GM23338 (cell line): ENCODE measurements at regions not wholly inside any gene's neighbourhood (a gene's known extent, or its start where the extent isn't known, plus 50 kb on each side); places are given as distances from the start of the nearest gene placed in this dataset.

Source experiments
- CREB1 ChIP-seq: fragments of 250-450 bp; sonication (Bioruptor Pico); IDR thresholded peaks from 2 replicates; pipeline ENCODE4 v1.5.0; 2020; ENCODE audit warnings: low read depth, mild to moderate bottlenecking, moderate library complexity
- CTCF ChIP-seq, 2 experiments: fragments of 200-600 bp in 1 of 2; sonication (generic) in 1 of 2; conservative IDR thresholded peaks; 2 replicates each; pipeline versions ENCODE4 v1.5.1 to v1.6.1; 2016 to 2017; ENCODE audit warnings: antibody characterized with exemption in 2 of 2, low read depth in 2 of 2, mild to moderate bottlenecking in 2 of 2, moderate library complexity in 1 of 2
- ETS1 ChIP-seq: IDR thresholded peaks from 2 replicates; pipeline ENCODE4 v1.6.1; 2016; ENCODE audit warnings: antibody characterized with exemption
- EZH2 ChIP-seq: fragments of 200-600 bp; sonication (generic); IDR thresholded peaks from one replicate; pipeline ENCODE4 v1.8.0; 2017; ENCODE audit warnings: antibody characterized with exemption, mild to moderate bottlenecking, low read depth; ENCODE audit not compliant: unreplicated experiment
- EZH2phosphoT487 ChIP-seq: fragments of 200-600 bp; sonication (generic); IDR thresholded peaks from one replicate; pipeline ENCODE4 v1.8.1; 2018; ENCODE audit warnings: antibody characterized with exemption; ENCODE audit not compliant: unreplicated experiment
- JUNB ChIP-seq: IDR thresholded peaks from one replicate; pipeline ENCODE4 v1.6.1; 2016; ENCODE audit warnings: antibody characterized with exemption; ENCODE audit not compliant: unreplicated experiment
- POLR2AphosphoS5 ChIP-seq: IDR thresholded peaks from 2 replicates; pipeline ENCODE4 v1.6.1; 2016; ENCODE audit warnings: antibody characterized with exemption, low read depth
- REST ChIP-seq: IDR thresholded peaks from one replicate; pipeline ENCODE4 v1.6.1; 2018; ENCODE audit warnings: antibody characterized with exemption; ENCODE audit not compliant: unreplicated experiment
- STAT1 ChIP-seq: IDR thresholded peaks from one replicate; pipeline ENCODE4 v1.6.1; 2016; ENCODE audit warnings: antibody characterized with exemption; ENCODE audit not compliant: unreplicated experiment
- ZNF114 ChIP-seq: fragments of 250-450 bp; sonication (Bioruptor Pico); IDR thresholded peaks from 2 replicates; pipeline ENCODE4 v1.5.0; 2020; ENCODE audit warnings: mild to moderate bottlenecking, moderate library complexity
- ZNF331 ChIP-seq: fragments of 250-450 bp; sonication (Bioruptor Pico); IDR thresholded peaks from 2 replicates; pipeline ENCODE4 v1.5.0; 2020; ENCODE audit warnings: low read depth, mild to moderate bottlenecking, moderate library complexity

- no peak for TF ChIP-seq CTCF (conservative IDR thresholded peaks at IDR 0.05; ENCODE audit: low read depth in 2 of 2)
- no peak for TF ChIP-seq EZH2phosphoT487
- no peak for TF ChIP-seq EZH2
- TF ChIP-seq POLR2AphosphoS5, result no peak
- TF ChIP-seq STAT1, result no peak
- TF ChIP-seq REST, result no peak
- no peak for TF ChIP-seq CREB1 (CRISPR knock-in tag)
- TF ChIP-seq ETS1, result no peak
- TF ChIP-seq JUNB, result no peak
- TF ChIP-seq ZNF114 (CRISPR knock-in tag), result no peak
- no peak for TF ChIP-seq ZNF331 (CRISPR knock-in tag)
Observed at GRCh38 chr12:115712676-115713075, 564.8 kb downstream of the MED13L start.
